Effector memory CD4-positive, alpha-beta T cell (primary cell): ENCODE measurements at regions not wholly inside any gene's neighbourhood (a gene's known extent, or its start where the extent isn't known, plus 50 kb on each side); places are given as distances from the start of the nearest gene placed in this dataset.
"Not testable (repeated sequence)": the region's sequence is repeated elsewhere in the genome, so short reads cannot be mapped to it uniquely, and the experiment has no call there.

Experiments used
- DNase-seq, 3 donors: peaks; one replicate each; pipeline ENCODE4 v3.0.0-alpha.2; 2020
- H3K27ac ChIP-seq: 2 replicates; pipeline ENCODE4 v1.7.0; 2013; ENCODE audit warnings: mild to moderate bottlenecking, low read length, moderate library complexity; ENCODE audit not compliant: insufficient read depth, poor library complexity, severe bottlenecking
- H3K27me3 ChIP-seq: replicated peaks from 2 replicates; pipeline ENCODE4 v1.7.0; 2013; ENCODE audit warnings: mild to moderate bottlenecking, low read length; ENCODE audit not compliant: insufficient read depth, control insufficient read depth, poor library complexity, severe bottlenecking
- H3K36me3 ChIP-seq: 2 replicates; pipeline ENCODE4 v1.7.0; 2013; ENCODE audit warnings: mild to moderate bottlenecking, low read length, moderate library complexity; ENCODE audit not compliant: control insufficient read depth, insufficient read depth
- H3K4me1 ChIP-seq: 2 replicates; pipeline ENCODE4 v1.7.0; 2013; ENCODE audit warnings: low read length, mild to moderate bottlenecking; ENCODE audit not compliant: control insufficient read depth, insufficient read depth, poor library complexity, severe bottlenecking
- H3K4me3 ChIP-seq: 2 replicates; pipeline ENCODE4 v1.7.0; 2013; ENCODE audit warnings: low read length, low read depth, mild to moderate bottlenecking; ENCODE audit not compliant: insufficient read depth, poor library complexity, severe bottlenecking
- H3K9me3 ChIP-seq: 2 replicates; pipeline ENCODE4 v1.7.0; 2013; ENCODE audit warnings: mild to moderate bottlenecking, low read length, moderate library complexity; ENCODE audit not compliant: control insufficient read depth

GRCh38 chr4:57363346-57363745 lies 253.2 kb upstream of the IGFBP7 start:
- Histone ChIP-seq H3K4me3 (no peak overlapping the region), H3K9me3 (no peaks in the 10 kb centered on the region), H3K4me1 (no peaks in the 10 kb centered on the region), H3K27me3 (no peaks in the 10 kb centered on the region), H3K36me3 (no peaks in the 10 kb centered on the region), H3K27ac (no peak overlapping the region)
- DNase-seq, result no peak

GRCh38 chr4:57360681-57361080 lies 250.5 kb upstream of the IGFBP7 start:
- no peaks in the 10 kb centered on the region for H3K27me3 ChIP-seq
- H3K4me3 ChIP-seq, result no peak overlapping the region
- H3K36me3 ChIP-seq, result no peaks in the 10 kb centered on the region
- H3K9me3 ChIP-seq, result no peaks in the 10 kb centered on the region
- no peaks in the 10 kb centered on the region for H3K4me1 ChIP-seq
- DNase-seq, result no peak
- no peak overlapping the region for H3K27ac ChIP-seq

- DNase-seq, result no peak
These were observed 245.0 kb upstream of the IGFBP7 start for GRCh38 chr4:57355101-57355665.

GRCh38 chr4:57351731-57352130 lies 241.5 kb upstream of the IGFBP7 start:
- DNase-seq, result no peak
- H3K27me3 ChIP-seq, result no peaks in the 10 kb centered on the region
- no peaks in the 10 kb centered on the region for H3K36me3 ChIP-seq
- H3K4me3 ChIP-seq, result no peak overlapping the region
- H3K9me3 ChIP-seq, result no peaks in the 10 kb centered on the region
- no peaks in the 10 kb centered on the region for H3K4me1 ChIP-seq
- no peak overlapping the region for H3K27ac ChIP-seq

More at GRCh38 chr4:57355101-57355665, 245.0 kb upstream of the IGFBP7 start:
- Histone ChIP-seq H3K27ac (no peak overlapping the region), H3K9me3 (no peaks in the 10 kb centered on the region), H3K36me3 (no peaks in the 10 kb centered on the region), H3K4me1 (no peaks in the 10 kb centered on the region), H3K4me3 (no peak overlapping the region), H3K27me3 (no peaks in the 10 kb centered on the region)

GRCh38 chr4:57344296-57344695 lies 234.1 kb upstream of the IGFBP7 start:
- Histone ChIP-seq H3K27ac (no peak overlapping the region), H3K4me3 (no peak overlapping the region), H3K36me3 (no peaks in the 10 kb centered on the region), H3K27me3 (no peaks in the 10 kb centered on the region), H3K9me3 (no peaks in the 10 kb centered on the region), H3K4me1 (no peaks in the 10 kb centered on the region)
- DNase-seq, result no peak

GRCh38 chr4:57342411-57342810 lies 232.2 kb upstream of the IGFBP7 start:
- H3K27me3 ChIP-seq, result no peaks in the 10 kb centered on the region
- DNase-seq, result no peak
- no peak overlapping the region for H3K4me3 ChIP-seq
- H3K9me3 ChIP-seq, result no peaks in the 10 kb centered on the region
- H3K27ac ChIP-seq, result no peak overlapping the region
- H3K4me1 ChIP-seq, result no peaks in the 10 kb centered on the region
- no peaks in the 10 kb centered on the region for H3K36me3 ChIP-seq

GRCh38 chr4:57338861-57339260 lies 228.7 kb upstream of the IGFBP7 start:
- H3K4me3 ChIP-seq, H3K27ac ChIP-seq, H3K27me3 ChIP-seq, H3K4me1 ChIP-seq, H3K9me3 ChIP-seq, H3K36me3 ChIP-seq, DNase-seq: not testable (repeated sequence)

GRCh38 chr4:57333684-57334083 lies 223.5 kb upstream of the IGFBP7 start:
- no peak for DNase-seq
- Histone ChIP-seq H3K36me3 (no peaks in the 10 kb centered on the region), H3K27me3 (no peaks in the 10 kb centered on the region), H3K27ac (no peak overlapping the region), H3K4me3 (no peak overlapping the region), H3K4me1 (no peaks in the 10 kb centered on the region), H3K9me3 (no peaks in the 10 kb centered on the region)

- Histone ChIP-seq H3K4me3 (no peak overlapping the region), H3K27ac (no peak overlapping the region), H3K4me1 (no peaks in the 10 kb centered on the region), H3K36me3 (no peaks in the 10 kb centered on the region), H3K27me3 (no peaks in the 10 kb centered on the region), H3K9me3 (no peaks in the 10 kb centered on the region)
- no peak for DNase-seq
These were observed 221.8 kb upstream of the IGFBP7 start for GRCh38 chr4:57331959-57332358.

- H3K4me1 ChIP-seq, result no peaks in the 10 kb centered on the region
- H3K27me3 ChIP-seq, result no peaks in the 10 kb centered on the region
- no peak for DNase-seq
- no peaks in the 10 kb centered on the region for H3K9me3 ChIP-seq
- H3K4me3 ChIP-seq, result no peak overlapping the region
- no peak overlapping the region for H3K27ac ChIP-seq
- H3K36me3 ChIP-seq, result no peaks in the 10 kb centered on the region
These were observed 219.1 kb upstream of the IGFBP7 start for GRCh38 chr4:57329279-57329678.
